ENCODE measurements at regions not wholly inside any gene's neighbourhood (a gene's known extent, or its start where the extent isn't known, plus 50 kb on each side); places are given as distances from the start of the nearest gene placed in this dataset.

- POLR2A ChIA-PET: no interaction called here
Measured at GRCh38 chr20:4427940-4428586, 179.0 kb upstream of the ADRA1D start.

More at GRCh38 chr20:4427940-4428586, 179.0 kb upstream of the ADRA1D start:
- H4K20me1 ChIP-seq (replicated peaks; ENCODE audit: control insufficient read depth, extremely low read depth, insufficient read depth, low read length): no peaks in the 10 kb centered on the region
- no peak overlapping the region for H3K4me3 ChIP-seq (replicated peaks in 1 of 3; ENCODE audit: insufficient read depth in 1 of 3, low read depth in 1 of 3, low read length in 3 of 3)
- no peak for FAIRE-seq
- H3K36me3 ChIP-seq (ENCODE audit: control insufficient read depth in 2 of 2, extremely low read depth in 1 of 2, insufficient read depth in 2 of 2, low read length in 2 of 2): no peaks in the 10 kb centered on the region
- no peak for TF ChIP-seq POLR2A (IDR thresholded peaks at IDR 0.05; ENCODE audit: low read depth, low read length)
- TF ChIP-seq JUN (IDR thresholded peaks at IDR 0.05; ENCODE audit: borderline replicate concordance, insufficient read depth, insufficient read length, low read depth): no peak
- no peak for TF ChIP-seq MYC (IDR thresholded peaks at IDR 0.05; ENCODE audit: low read depth, low read length)
- TF ChIP-seq CTCF (IDR thresholded peaks at IDR 0.05; ENCODE audit: extremely low read depth in 1 of 2, insufficient read depth in 1 of 2, low read depth in 1 of 2, low read length in 2 of 2): no peak
- TF ChIP-seq MAX (IDR thresholded peaks at IDR 0.05; ENCODE audit: insufficient read depth, insufficient read length): no peak
- no peak for TF ChIP-seq EZH2 (IDR thresholded peaks at IDR 0.05; ENCODE audit: borderline replicate concordance, low read depth, low read length, severe bottlenecking)
- no peak for TF ChIP-seq POLR2AphosphoS5 (IDR thresholded peaks at IDR 0.05; ENCODE audit: insufficient read depth, low read depth, low read length)
- TF ChIP-seq GATA2 (IDR thresholded peaks at IDR 0.05; ENCODE audit: insufficient read depth, insufficient read length, low read depth, low read length): no peak
- no peak for TF ChIP-seq FOS (IDR thresholded peaks at IDR 0.05; ENCODE audit: borderline replicate concordance, insufficient read depth, low read length)
- no peaks in the 10 kb centered on the region for H3K79me2 ChIP-seq (ENCODE audit: control insufficient read depth, insufficient read depth, low read length)
- intact Hi-C loops (cut with micrococcal nuclease): no loop called here
- no peak overlapping the region for H3K4me2 ChIP-seq (ENCODE audit: insufficient read depth, low read length)
- H3K9me1 ChIP-seq (replicated peaks; ENCODE audit: control insufficient read depth, extremely low read depth, insufficient read depth, low read length): no peaks in the 10 kb centered on the region
- CTCF ChIA-PET: no interaction called here
- no peak overlapping the region for H3K27ac ChIP-seq (ENCODE audit: insufficient read depth, low read depth, low read length)
- dilution Hi-C loops (cut with MboI; ENCODE audit: extremely low pct_ligation_motif_present, low sequenced_read_pairs): no loop called here
- H3K9ac ChIP-seq (replicated peaks; ENCODE audit: extremely low read depth, insufficient read depth, low read length): no peak overlapping the region
- no peak overlapping the region for H2AFZ ChIP-seq (ENCODE audit: low read depth, low read length)
- H3K4me1 ChIP-seq (ENCODE audit: control insufficient read depth, extremely low read depth, insufficient read depth, low read length): no peaks in the 10 kb centered on the region
- H3K9me3 ChIP-seq (replicated peaks; ENCODE audit: control insufficient read depth, insufficient read depth, low read length): no peaks in the 10 kb centered on the region
- H3K27me3 ChIP-seq (ENCODE audit: control insufficient read depth in 2 of 2, insufficient read depth in 2 of 2, low read length in 2 of 2): peaks cover 6 to 7% of the 10 kb centered on the region in 2 experiments
- no TSS peak for BruUV-seq (replicated peaks)
- no peak for DNase-seq (ENCODE audit: low read depth, low spot score)
